ENCODE measurements at regions not wholly inside any gene's neighbourhood (a gene's known extent, or its start where the extent isn't known, plus 50 kb on each side); places are given as distances from the start of the nearest gene placed in this dataset.
"Not testable (repeated sequence)": the region's sequence is repeated elsewhere in the genome, so short reads cannot be mapped to it uniquely, and the experiment has no call there.

DNA sequence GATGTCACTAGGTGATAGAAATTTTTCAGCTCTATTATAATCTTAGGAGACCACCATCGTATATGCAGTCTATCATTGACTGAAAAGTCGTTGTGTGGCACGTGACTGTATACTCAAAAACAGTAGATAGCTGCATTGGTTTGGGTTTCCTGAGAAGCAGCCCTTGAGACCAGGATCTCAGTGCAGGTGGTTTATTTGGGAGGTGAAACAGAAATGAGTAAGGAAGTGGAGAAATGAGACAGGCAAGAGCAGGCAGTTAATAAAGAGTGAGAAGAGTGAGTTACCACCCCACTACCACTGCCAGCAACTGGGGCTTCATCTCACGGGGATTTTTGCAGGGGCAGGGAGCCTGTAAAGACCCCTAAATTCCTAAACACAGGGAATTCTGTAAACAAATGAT, 221.0 kb downstream of the SHQ1 start:
- DNase-seq (ENCODE audit: low spot score), result no peak

- DNase-seq (ENCODE audit: low spot score), result no peak
Measured at GRCh38 chr3:72625602-72626337, 222.5 kb downstream of the SHQ1 start.

GRCh38 chr3:72624656-72625055, 223.6 kb downstream of the SHQ1 start:
- DNase-seq (ENCODE audit: low spot score), result no peak

DNA sequence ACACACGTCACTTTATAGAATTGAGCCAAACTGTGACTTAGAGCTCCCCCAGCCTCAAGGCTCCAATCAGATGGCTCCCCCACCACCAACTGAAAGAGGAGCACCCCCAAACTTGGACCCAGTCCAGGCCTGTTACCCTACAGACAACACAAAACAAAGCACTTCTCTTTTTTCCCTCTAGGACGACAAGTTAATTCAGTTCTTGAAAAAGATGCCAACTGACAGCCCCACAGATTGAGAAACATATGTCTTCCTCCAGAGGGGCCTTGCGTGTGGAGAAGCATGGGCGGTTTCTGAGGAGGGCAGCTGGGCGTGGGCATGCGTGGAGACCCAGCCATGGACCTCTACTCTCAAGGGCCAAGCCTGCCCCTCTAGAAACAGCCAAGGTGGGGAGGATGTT, 229.5 kb downstream of the SHQ1 start:
- DNase-seq (ENCODE audit: low spot score), result peak; percentile 24

DNA sequence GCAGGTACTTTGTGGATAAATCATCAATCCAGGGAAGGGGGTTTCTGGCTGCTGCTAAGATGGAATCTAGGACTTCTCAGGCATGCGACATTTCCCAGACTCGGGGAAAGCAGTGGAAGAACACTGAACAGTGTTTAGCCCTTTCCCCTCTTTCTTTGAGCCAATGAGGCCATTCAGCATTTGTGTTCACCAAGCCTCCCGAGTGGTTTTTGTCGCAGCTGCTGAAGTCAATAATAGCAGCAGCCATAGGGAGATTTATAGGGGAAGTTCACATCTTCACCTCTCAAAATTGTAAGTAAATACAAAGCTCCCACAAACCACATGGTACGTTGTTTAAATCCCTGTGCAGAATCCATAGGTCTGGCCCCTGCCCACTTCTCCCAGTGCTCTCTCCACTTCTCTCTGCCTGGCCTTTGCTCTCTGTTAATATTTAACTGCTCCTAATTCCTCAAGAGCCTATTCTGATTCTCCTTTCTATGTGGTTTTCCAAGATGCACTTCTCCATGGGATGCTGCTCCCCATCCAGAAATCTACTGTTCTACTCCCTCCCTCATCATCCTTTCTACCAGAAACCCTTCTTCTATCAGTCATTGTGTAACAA, 230.7 kb downstream of the SHQ1 start:
- DNase-seq (ENCODE audit: low spot score), result no peak

DNA sequence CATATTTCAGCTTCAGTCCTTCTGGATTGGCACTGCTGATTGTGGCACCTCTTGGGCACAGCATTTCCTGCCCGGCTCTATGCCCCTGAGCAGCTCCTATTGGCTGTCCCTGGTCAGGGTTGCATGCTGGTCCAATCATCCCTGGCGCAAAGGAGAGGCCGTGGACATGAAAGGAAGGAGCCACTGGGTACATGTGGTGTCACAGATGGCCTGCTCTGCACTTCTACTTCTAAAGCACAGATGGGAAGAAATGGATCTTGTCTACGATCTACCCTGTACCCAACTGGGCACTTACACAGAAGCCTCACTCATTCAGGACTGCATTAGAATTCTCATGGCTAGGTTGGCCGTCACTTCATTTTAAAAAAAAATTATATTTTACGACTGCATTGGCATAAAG, 232.5 kb downstream of the SHQ1 start:
- no peak for DNase-seq (ENCODE audit: low spot score)

DNA sequence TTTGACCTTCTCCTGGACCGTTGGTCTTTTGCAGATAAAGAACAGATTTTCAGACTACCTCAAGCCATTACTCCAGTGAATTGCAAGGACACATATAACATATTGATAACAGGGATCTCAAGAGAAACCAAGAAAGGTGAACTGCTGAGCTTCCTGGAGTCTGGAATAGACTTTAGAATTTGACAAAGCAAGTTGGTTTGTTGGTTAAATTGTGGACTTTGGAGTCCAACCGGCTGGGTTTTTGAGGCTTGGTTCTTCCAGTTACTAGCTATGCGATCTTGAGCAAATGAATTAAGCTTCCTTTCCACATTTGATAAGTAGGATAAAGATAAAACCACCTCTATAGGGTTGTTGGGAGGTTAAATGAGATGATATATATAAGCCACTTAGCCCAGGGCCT, 233.1 kb downstream of the SHQ1 start:
- no peak for DNase-seq (ENCODE audit: low spot score)

DNA sequence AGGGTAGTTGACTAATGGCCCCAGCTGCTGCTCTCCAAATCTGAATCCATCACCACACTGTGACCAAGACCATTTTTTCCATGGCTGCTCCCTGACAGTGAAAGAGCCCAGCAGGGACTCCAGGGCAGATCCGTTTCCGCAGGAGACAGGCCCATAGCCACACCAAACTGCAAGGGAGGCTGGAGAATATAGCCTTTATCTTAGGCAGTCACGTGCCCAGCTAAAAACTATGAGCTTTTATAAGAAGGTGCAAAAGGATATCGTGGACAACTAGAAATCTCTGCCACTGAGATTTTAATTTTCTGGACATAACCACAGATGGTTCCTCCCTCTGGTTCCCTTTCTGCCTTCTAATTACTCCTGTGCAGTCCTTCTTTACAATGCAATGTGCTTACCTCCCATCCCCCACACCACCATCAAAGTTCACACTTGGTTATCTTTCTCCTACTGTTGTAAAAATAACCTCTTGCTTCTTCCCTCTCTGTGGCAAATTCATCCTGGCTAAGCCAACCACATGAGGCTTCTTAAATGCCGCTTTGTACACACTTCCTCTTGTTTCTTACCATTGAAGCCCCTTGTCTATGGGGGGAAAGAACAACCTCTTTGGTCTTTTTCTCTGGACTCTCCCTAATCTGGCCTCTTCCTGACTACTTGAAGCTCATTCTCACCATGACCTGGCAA, 233.7 kb downstream of the SHQ1 start:
- peak; percentile 46 for DNase-seq (ENCODE audit: low spot score)

DNA sequence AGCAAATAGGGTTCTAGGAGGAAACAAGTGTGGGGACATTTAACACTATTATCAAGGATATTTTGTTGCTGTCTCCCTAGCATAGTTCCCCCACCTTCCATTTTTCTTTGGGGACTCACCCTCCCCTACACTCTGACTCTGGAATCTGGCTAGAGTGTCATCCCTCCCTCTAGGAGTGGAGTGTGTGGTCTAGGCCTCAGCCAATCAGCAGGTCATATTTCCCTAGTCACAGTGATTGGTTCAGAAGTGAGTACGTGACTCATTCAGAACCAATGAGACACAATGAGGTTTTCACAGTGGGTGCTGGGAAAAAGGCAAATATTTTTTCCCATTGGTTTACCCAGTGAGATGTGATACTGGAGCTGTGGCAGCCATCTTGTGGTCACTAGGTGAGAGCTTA, 234.4 kb downstream of the SHQ1 start:
- DNase-seq (ENCODE audit: low spot score), result no peak

- DNase-seq (ENCODE audit: low spot score), result not testable (repeated sequence)
Measured at GRCh38 chr3:72609114-72609513, 239.1 kb downstream of the SHQ1 start.

- DNase-seq (ENCODE audit: low spot score), result peak; percentile 34
Measured at GRCh38 chr3:72606005-72606800, 242.0 kb downstream of the SHQ1 start.

- DNase-seq (ENCODE audit: low spot score), result no peak
Measured at GRCh38 chr3:72604328-72604727, 243.9 kb downstream of the SHQ1 start.

DNA sequence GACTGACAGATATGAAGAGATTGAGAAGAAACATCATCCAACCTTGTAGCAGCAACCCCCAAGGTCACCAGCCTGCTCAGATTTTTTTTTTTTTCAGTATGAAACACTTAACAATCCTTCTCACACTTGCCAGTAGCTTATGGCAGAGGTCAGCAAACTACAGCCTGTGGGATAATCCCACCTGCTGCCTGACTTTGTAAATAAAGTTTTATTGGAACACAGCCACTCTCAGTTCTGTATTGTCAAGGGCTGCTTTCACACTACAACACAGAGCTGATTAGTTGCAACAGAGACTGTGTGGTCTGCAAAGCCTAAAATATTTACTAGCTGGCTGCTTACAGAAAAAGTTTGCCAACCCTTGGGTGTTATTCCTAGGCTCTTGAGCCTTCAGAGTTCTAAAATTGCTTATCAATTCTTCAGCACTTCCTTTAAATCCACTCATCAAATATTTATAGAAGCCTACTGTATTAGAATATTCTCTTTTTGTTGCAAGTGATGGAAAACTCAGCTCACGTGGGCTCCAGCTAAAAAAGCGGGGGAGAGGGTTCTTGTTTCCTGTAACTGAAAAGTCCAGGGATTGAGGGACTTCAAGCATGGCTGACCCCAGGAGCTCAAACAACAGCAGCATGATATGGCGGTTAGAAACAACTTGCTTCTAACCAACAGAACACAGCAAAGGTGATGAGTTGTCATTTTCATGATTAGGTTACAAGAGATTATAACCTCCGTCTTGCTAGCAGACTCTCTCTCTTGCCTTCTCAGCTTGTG, 246.1 kb downstream of the SHQ1 start:
- DNase-seq (ENCODE audit: low spot score), result no peak

DNA sequence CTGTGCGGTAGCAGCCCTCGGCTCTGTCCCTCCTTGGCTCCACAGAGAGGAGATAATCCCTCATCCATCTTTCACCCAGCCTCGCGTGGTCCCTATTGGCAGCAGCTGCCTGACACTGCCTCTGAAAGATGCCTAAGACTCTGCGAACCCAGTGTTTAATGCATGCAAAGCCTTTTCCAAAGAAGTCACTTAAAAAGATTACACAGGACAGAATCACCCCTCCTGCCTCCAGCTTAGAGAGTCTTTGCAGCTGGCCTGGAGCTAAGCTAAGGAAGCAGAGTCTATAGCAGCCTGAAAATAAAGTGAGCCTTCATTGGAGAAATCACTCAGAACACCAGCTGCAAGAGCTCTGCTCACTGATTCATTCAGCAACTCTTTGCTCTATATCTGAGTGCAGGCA, 247.2 kb downstream of the SHQ1 start:
- peak; percentile 45 for DNase-seq (ENCODE audit: low spot score)

- DNase-seq (ENCODE audit: low spot score), result no peak
Measured at GRCh38 chr3:72597756-72598195, 250.5 kb downstream of the SHQ1 start.

DNA sequence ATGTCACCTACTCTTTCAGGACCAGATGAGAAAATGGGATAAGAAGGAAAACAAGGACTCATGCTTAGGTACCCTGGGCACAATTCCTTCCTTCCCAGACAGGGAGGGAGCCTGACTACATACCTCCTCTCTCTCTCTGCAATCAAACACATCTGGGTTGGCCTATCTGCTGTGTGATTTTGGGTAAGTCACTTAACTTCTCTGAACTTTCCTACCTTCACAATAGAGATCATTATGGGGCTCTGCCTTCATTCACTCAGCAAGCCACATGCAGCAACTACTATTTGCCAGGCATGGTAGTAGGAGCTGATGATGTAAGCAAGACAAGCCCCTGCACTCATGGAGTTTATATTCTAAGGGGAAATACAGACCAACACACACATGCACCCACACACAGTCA, 251.2 kb downstream of the SHQ1 start:
- no peak for DNase-seq (ENCODE audit: low spot score)

DNA sequence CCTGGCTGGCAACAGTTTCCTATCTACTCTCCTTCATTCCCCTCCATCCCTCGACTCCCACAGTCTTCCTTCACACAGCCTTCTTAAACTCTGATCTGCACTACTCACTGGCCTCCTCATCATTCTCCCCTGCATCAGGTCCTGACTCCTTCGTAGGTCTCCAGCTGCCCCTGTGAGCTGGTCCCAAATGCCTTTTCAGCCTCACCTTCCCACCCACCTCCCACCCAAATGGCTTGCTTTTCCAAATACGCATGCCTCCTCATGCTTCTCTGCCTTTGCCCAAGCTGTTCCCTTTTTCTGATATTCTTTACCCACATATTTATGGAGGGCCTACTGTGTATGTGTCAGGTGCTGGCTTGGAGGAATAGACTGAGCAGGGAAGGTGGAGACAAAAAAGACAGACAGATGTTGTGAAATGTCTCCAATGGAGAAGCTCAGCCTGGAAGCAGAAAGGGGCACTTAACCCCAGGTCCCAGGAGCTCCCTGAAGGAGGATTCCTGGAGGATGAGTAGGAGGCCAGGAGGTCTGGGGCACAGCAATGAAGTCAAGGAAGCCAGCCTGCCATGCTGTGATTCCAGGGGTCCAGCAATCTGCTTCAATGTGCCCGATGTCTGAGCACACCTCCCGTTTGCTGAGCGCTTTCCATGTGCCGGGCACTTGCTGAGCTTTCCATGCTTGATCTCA, 252.2 kb downstream of the SHQ1 start:
- DNase-seq (ENCODE audit: low spot score), result no peak

DNA sequence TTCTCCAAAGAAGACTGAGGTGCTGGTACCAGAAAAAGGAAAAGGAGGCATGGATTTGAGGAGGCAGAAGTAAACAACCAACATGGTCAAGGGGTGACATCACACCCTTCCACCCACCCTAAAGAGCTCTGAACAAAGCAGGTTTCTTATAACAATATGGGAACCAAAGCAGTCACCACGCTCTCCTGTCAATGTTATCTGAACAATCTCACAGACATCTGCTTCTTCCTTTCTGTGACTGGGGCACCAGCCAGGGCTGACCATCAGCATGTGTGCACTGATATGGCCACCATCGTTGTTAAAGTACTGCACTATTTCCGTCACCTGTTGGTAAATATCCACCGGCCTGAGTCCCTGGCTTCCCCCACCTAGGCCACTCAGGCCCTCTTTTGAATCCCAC, 252.9 kb downstream of the SHQ1 start:
- no peak for DNase-seq (ENCODE audit: low spot score)

GRCh38 chr3:72594615-72595215, 253.5 kb downstream of the SHQ1 start:
- DNase-seq (ENCODE audit: low spot score), result no peak

DNA sequence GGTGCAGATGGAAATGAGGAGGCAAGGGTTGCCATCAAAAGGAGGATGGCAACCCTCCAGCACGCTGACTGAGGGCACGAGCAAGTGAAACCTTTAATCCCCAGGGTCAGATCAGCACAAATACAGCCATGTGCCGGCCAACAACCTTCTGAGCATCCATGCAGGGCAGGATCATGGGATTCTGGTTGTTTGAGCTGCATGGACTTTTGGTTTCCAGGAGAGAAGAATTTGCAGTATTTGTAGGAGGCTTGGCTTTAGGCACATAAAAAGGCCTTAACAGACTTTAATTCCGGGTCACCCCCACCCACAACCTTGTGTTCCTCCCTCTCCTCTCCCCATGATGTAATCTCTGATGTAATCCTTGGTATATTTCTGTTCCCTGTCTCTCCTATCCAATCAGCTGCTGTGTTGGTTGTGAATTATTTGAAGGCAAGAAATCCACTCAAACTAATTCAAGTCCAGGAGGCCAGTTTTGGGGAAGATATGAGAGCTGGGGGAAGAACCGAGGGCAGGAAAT, 254.3 kb downstream of the SHQ1 start:
- no peak for DNase-seq (ENCODE audit: low spot score)

Measured in pons (tissue), 1 donor.